HCT116 (cell line): ENCODE measurements at regions not wholly inside any gene's neighbourhood (a gene's known extent, or its start where the extent isn't known, plus 50 kb on each side); places are given as distances from the start of the nearest gene placed in this dataset.

Source experiments
- ATAC-seq: fragments of 200-7000 bp; cut with Tn5 transposase; 2 replicates; pipeline ENCODE4 v1.9.1; 2020; ENCODE audit warnings: mild to moderate bottlenecking, moderate library complexity
- BruUV-seq: library from RNA; stranded (reverse); fragments of 400-500 nt; replicated peaks from 2 replicates; lab custom pipeline; 2021; lab: Mats Ljungman, UMichigan
- CTCF ChIA-PET: fragments of 300-600 bp; sonication (Branson Sonifier 250); formaldehyde crosslinking; loops from one replicate; lab custom pipeline; 2021; ENCODE audit warnings: antibody characterized with exemption; lab: Charles Lee
- POLR2A ChIA-PET: fragments of 300-600, 350-600 bp; sonication (Branson Sonifier 250); formaldehyde crosslinking; loops from one replicate; lab custom pipeline; 2021; ENCODE audit warnings: antibody characterized with exemption; lab: Charles Lee
- RAD21 ChIA-PET, 2 experiments: fragments of 300-600 bp; sonication (Branson Sonifier 250); formaldehyde crosslinking; loops; one replicate each; lab custom pipeline; 2023; ENCODE audit warnings: low total read pairs in 2 of 2; ENCODE audit not compliant: uncharacterized antibody in 2 of 2, unreplicated experiment in 2 of 2, low non-redundant PET in 1 of 2; lab: Charles Lee
- DNase-seq: peaks from one replicate; pipeline ENCODE4 v3.0.0-alpha.2; 2010; ENCODE audit warnings: low read depth, low spot score
- H2AFZ ChIP-seq: fragments of 200-600 bp; shearing (Covaris generic), sonication (generic); 2 replicates; pipeline ENCODE4 v1.6.1; 2017; ENCODE audit warnings: low read depth, mixed run types, mixed read lengths, antibody characterized with exemption, low read length; ENCODE audit not compliant: poor library complexity, severe bottlenecking
- H3K27ac ChIP-seq: 2 replicates; pipeline ENCODE4 v1.5.1; 2012; ENCODE audit warnings: low read depth, low read length
- H3K27me3 ChIP-seq: fragments of 200-600 bp; sonication (generic); 2 replicates; pipeline ENCODE4 v1.6.1; 2016; ENCODE audit warnings: mixed run types, low read length, mixed read lengths; ENCODE audit not compliant: insufficient read depth
- H3K36me3 ChIP-seq, 2 experiments: fragments of 200-500 bp in 1 of 2; fragments of 200-600 bp in 1 of 2; sonication (Bioruptor generic) in 1 of 2; sonication (generic) in 1 of 2; 2 replicates each; pipeline versions ENCODE4 v1.5.1 to v1.6.1; 2014 to 2016; ENCODE audit warnings: low read length in 2 of 2, inconsistent platforms in 1 of 2, mixed read lengths in 1 of 2, mixed run types in 1 of 2; ENCODE audit not compliant: insufficient read depth in 2 of 2, control insufficient read depth in 1 of 2
- H3K4me1 ChIP-seq, 2 experiments: fragments of 200-600 bp in 1 of 2; sonication (generic) in 1 of 2; 2 replicates each; pipeline versions ENCODE4 v1.5.1 to v1.6.1; 2012 to 2017; ENCODE audit warnings: low read length in 2 of 2, inconsistent platforms in 1 of 2, mild to moderate bottlenecking in 1 of 2, mixed read lengths in 1 of 2, mixed run types in 1 of 2, moderate library complexity in 1 of 2; ENCODE audit not compliant: insufficient read depth in 2 of 2, control insufficient read depth in 1 of 2
- H3K4me2 ChIP-seq: fragments of 200-600 bp; sonication (generic); 2 replicates; pipeline ENCODE4 v1.6.1; 2017; ENCODE audit warnings: mixed run types, low read length, mixed read lengths
- H3K4me3 ChIP-seq, 2 experiments: fragments of 200-600 bp in 1 of 2; sonication (generic) in 1 of 2; replicated peaks in 1 of 2; 2 replicates each; pipeline ENCODE4 v1.5.1; 2011 to 2016; ENCODE audit warnings: low read length in 2 of 2, control low read depth in 1 of 2, low read depth in 1 of 2, mild to moderate bottlenecking in 1 of 2, mixed read lengths in 1 of 2, mixed run types in 1 of 2
- H3K79me2 ChIP-seq: fragments of 200-600 bp; sonication (generic); 2 replicates; pipeline ENCODE4 v1.6.1; 2017; ENCODE audit warnings: mild to moderate bottlenecking, mixed run types, low read length, moderate library complexity, mixed read lengths; ENCODE audit not compliant: insufficient read depth
- H3K9ac ChIP-seq: fragments of 200-600 bp; sonication (generic); 2 replicates; pipeline ENCODE4 v1.6.1; 2016; ENCODE audit warnings: low read length, mixed read lengths
- H3K9me2 ChIP-seq: fragments of 200-600 bp; sonication (generic), shearing (Covaris generic); 2 replicates; pipeline ENCODE4 v1.6.1; 2017; ENCODE audit warnings: mixed run types, mild to moderate bottlenecking, moderate library complexity; ENCODE audit not compliant: insufficient read depth
- H3K9me3 ChIP-seq, 2 experiments: fragments of 200-500 bp in 1 of 2; fragments of 200-600 bp in 1 of 2; sonication (Bioruptor generic) in 1 of 2; sonication (generic) in 1 of 2; 2 replicates each; pipeline ENCODE4 v1.6.1; 2014 to 2017; ENCODE audit warnings: low read length in 2 of 2, mixed read lengths in 2 of 2, inconsistent platforms in 1 of 2, low read depth in 1 of 2, mild to moderate bottlenecking in 1 of 2, mixed run types in 1 of 2, moderate library complexity in 1 of 2; ENCODE audit not compliant: control insufficient read depth in 1 of 2, insufficient read depth in 1 of 2
- H4K20me1 ChIP-seq: fragments of 200-600 bp; sonication (generic), shearing (Covaris generic); 2 replicates; pipeline ENCODE4 v1.6.1; 2017; ENCODE audit warnings: mixed run types, mild to moderate bottlenecking, moderate library complexity; ENCODE audit not compliant: insufficient read depth
- CEBPB ChIP-seq: IDR thresholded peaks from 2 replicates; pipeline ENCODE4 v1.6.1; 2012; ENCODE audit warnings: low read depth
- CTCF ChIP-seq, 3 experiments: fragments of 200-600 bp in 1 of 3; sonication (generic) in 1 of 3; IDR thresholded peaks in 2 of 3; conservative IDR thresholded peaks in 1 of 3; 2 replicates each; pipeline ENCODE4 v1.5.1; 2012 to 2017; ENCODE audit warnings: low read depth in 2 of 3, low read length in 2 of 3, antibody characterized with exemption in 1 of 3, borderline replicate concordance in 1 of 3, control low read depth in 1 of 3, mild to moderate bottlenecking in 1 of 3, mixed read lengths in 1 of 3, mixed run types in 1 of 3, moderate library complexity in 1 of 3; ENCODE audit not compliant: insufficient read depth in 1 of 3
- EGR1 ChIP-seq: IDR thresholded peaks from 2 replicates; pipeline ENCODE4 v1.6.1; 2012; ENCODE audit warnings: low read depth
- ELF1 ChIP-seq: IDR thresholded peaks from 2 replicates; pipeline ENCODE4 v1.6.1; 2012; ENCODE audit warnings: low read depth, borderline replicate concordance
- JUND ChIP-seq: IDR thresholded peaks from 2 replicates; pipeline ENCODE4 v1.6.1; 2012
- MAX ChIP-seq: IDR thresholded peaks from 2 replicates; pipeline ENCODE4 v1.6.1; 2012
- POLR2AphosphoS5 ChIP-seq: IDR thresholded peaks from 2 replicates; pipeline ENCODE4 v1.6.1; 2011; ENCODE audit warnings: mild to moderate bottlenecking, low read depth, low read length, moderate library complexity
- RAD21 ChIP-seq: IDR thresholded peaks from 2 replicates; pipeline ENCODE4 v1.6.1; 2012; ENCODE audit warnings: low read depth, mild to moderate bottlenecking
- SIN3A ChIP-seq: IDR thresholded peaks from 2 replicates; pipeline ENCODE4 v1.6.1; 2012; ENCODE audit warnings: low read depth
- SP1 ChIP-seq: IDR thresholded peaks from 2 replicates; pipeline ENCODE4 v1.6.1; 2012; ENCODE audit warnings: low read depth
- TCF7L2 ChIP-seq: IDR thresholded peaks from 2 replicates; pipeline ENCODE4 v1.7.0; 2011; ENCODE audit warnings: borderline replicate concordance, inconsistent platforms; ENCODE audit not compliant: insufficient read depth, insufficient read length; ENCODE audit errors: extremely low read depth
- YY1 ChIP-seq: IDR thresholded peaks from 2 replicates; pipeline ENCODE4 v1.6.1; 2011; ENCODE audit warnings: low read length, low read depth, moderate library complexity, mild to moderate bottlenecking; ENCODE audit not compliant: insufficient replicate concordance; ENCODE audit errors: extremely low read depth
- ZNF274 ChIP-seq: fragments of 200-500 bp; sonication (Bioruptor generic); IDR thresholded peaks from 2 replicates; pipeline ENCODE4 v1.6.1; 2014; ENCODE audit warnings: mild to moderate bottlenecking, low read depth, low read length, inconsistent platforms
- intact Hi-C: fragments of 100-400 bp; cut with micrococcal nuclease; formaldehyde crosslinking; loops from 2 replicates; pipeline ENCODE4 v1.10.0; 2022

- CTCF ChIA-PET: no interaction called here
- ATAC-seq: no peak
- intact Hi-C loops: no loop called here
- H3K9ac ChIP-seq: no peak overlapping the region
- H3K36me3 ChIP-seq: no peaks in the 10 kb centered on the region
- H3K4me3 ChIP-seq: no peak overlapping the region
- H3K4me2 ChIP-seq: no peak overlapping the region
- H3K4me1 ChIP-seq: peaks cover 7 to 12% of the 10 kb centered on the region in 2 experiments; a peak in 3 of 4 replicates
- no peaks in the 10 kb centered on the region for H4K20me1 ChIP-seq
- H3K27me3 ChIP-seq: no peaks in the 10 kb centered on the region
- RAD21 ChIA-PET: no interaction called here
- H3K27ac ChIP-seq: no peak overlapping the region
- POLR2A ChIA-PET: no interaction called here
- no peak overlapping the region for H2AFZ ChIP-seq
- no peaks in the 10 kb centered on the region for H3K9me2 ChIP-seq
- TF ChIP-seq ZNF274 (no peak), YY1 (no peak), EGR1 (no peak), CEBPB (no peak), MAX (no peak), TCF7L2 (no peak), ELF1 (no peak)
- TF ChIP-seq, all 23 proteins: peak for 0
- Histone ChIP-seq H3K9me3 (no peaks in the 10 kb centered on the region), H3K79me2 (no peaks in the 10 kb centered on the region)
- no TSS peak for BruUV-seq
- DNase-seq: no peak
Observed at GRCh38 chr5:171600741-171601265, 181.4 kb downstream of the FGF18 start.

- BruUV-seq: no TSS peak
- ChIA-PET CTCF (no interaction called here), POLR2A (no interaction called here), RAD21 (no interaction called here)
- TF ChIP-seq TCF7L2: no peak
- no peak for TF ChIP-seq CEBPB
- TF ChIP-seq MAX: no peak
- TF ChIP-seq SIN3A: no peak
- no peak for TF ChIP-seq SP1
- TF ChIP-seq JUND: no peak
- TF ChIP-seq ZNF274: no peak
- no peak for TF ChIP-seq YY1
- no peak for TF ChIP-seq CTCF (IDR thresholded peaks at IDR 0.05 in 2 of 3, conservative IDR thresholded peaks at IDR 0.05 in 1 of 3; ENCODE audit: borderline replicate concordance in 1 of 3, insufficient read depth in 1 of 3, low read depth in 2 of 3, low read length in 2 of 3)
- TF ChIP-seq POLR2AphosphoS5: no peak
- TF ChIP-seq EGR1: no peak
- TF ChIP-seq RAD21: no peak
- no peak for DNase-seq
- Histone ChIP-seq H3K9ac (no peak overlapping the region), H3K4me2 (no peak overlapping the region), H4K20me1 (no peaks in the 10 kb centered on the region), H2AFZ (no peak overlapping the region), H3K9me2 (no peaks in the 10 kb centered on the region), H3K4me1 (peaks cover 3 to 6% of the 10 kb centered on the region in 2 experiments; a peak in 3 of 4 replicates), H3K4me3 (no peak overlapping the region), H3K9me3 (no peaks in the 10 kb centered on the region), H3K27me3 (no peaks in the 10 kb centered on the region), H3K27ac (no peak overlapping the region), H3K36me3 (no peaks in the 10 kb centered on the region), H3K79me2 (no peaks in the 10 kb centered on the region)
- intact Hi-C loops: no loop called here
- no peak for ATAC-seq
Observed at GRCh38 chr5:171601266-171601881, 181.9 kb downstream of the FGF18 start.
